Vagina (tissue), 2 donors: ENCODE measurements at regions not wholly inside any gene's neighbourhood (a gene's known extent, or its start where the extent isn't known, plus 50 kb on each side); places are given as distances from the start of the nearest gene placed in this dataset.

Experiments used
- DNase-seq, 2 donors: peaks; one replicate each; pipeline ENCODE4 v3.0.0-alpha.2; 2017; ENCODE audit errors: extremely low spot score in 2 of 2
- H3K27ac ChIP-seq: fragments of 200-600 bp; sonication (generic); one replicate; pipeline ENCODE4 v1.5.1; 2019
- H3K27me3 ChIP-seq: fragments of 200-600 bp; sonication (generic); one replicate; pipeline ENCODE4 v1.5.1; 2019
- H3K36me3 ChIP-seq, 2 donors: fragments of 200-600 bp; sonication (generic); one replicate each; pipeline ENCODE4 v1.5.1; 2017 to 2019
- H3K4me1 ChIP-seq: fragments of 200-600 bp; sonication (generic); one replicate; pipeline ENCODE4 v1.5.1; 2019
- H3K4me3 ChIP-seq, 2 donors: fragments of 200-600 bp; sonication (generic); 1 replicate in 1 of 2; 2 replicates in 1 of 2; pipeline ENCODE4 v1.5.1; 2016 to 2019
- H3K9me3 ChIP-seq: fragments of 200-600 bp; sonication (generic); one replicate; pipeline ENCODE4 v1.5.1; 2019
- POLR2A ChIP-seq, 2 donors: fragments of 450-650 bp; IDR thresholded peaks; one replicate each; pipeline ENCODE4 v1.6.1; 2017; ENCODE audit warnings: antibody characterized with exemption in 2 of 2, mild to moderate bottlenecking in 2 of 2, moderate library complexity in 2 of 2
- POLR2AphosphoS5 ChIP-seq, 2 donors: sonication (generic); formaldehyde crosslinking; IDR thresholded peaks; one replicate each; pipeline ENCODE4 v1.9.0; 2017; ENCODE audit warnings: antibody characterized with exemption in 2 of 2, mild to moderate bottlenecking in 2 of 2, low read depth in 1 of 2; ENCODE audit not compliant: insufficient read depth in 1 of 2
- intact Hi-C: fragments of 100-400 bp; cut with DNase I; formaldehyde crosslinking; loops from one replicate; pipeline ENCODE4 v1.15.1; 2023
- TF ChIP-seq, protein P1 (sequence below), 3 experiments: fragments of 450-650 bp in 2 of 3; fragments of 200-600 bp in 1 of 3; sonication (generic) in 1 of 3; IDR thresholded peaks; one replicate each; pipeline ENCODE4 v1.5.1; 2017 to 2019; ENCODE audit warnings: antibody characterized with exemption in 3 of 3, mild to moderate bottlenecking in 2 of 3, moderate library complexity in 2 of 3

DNA sequence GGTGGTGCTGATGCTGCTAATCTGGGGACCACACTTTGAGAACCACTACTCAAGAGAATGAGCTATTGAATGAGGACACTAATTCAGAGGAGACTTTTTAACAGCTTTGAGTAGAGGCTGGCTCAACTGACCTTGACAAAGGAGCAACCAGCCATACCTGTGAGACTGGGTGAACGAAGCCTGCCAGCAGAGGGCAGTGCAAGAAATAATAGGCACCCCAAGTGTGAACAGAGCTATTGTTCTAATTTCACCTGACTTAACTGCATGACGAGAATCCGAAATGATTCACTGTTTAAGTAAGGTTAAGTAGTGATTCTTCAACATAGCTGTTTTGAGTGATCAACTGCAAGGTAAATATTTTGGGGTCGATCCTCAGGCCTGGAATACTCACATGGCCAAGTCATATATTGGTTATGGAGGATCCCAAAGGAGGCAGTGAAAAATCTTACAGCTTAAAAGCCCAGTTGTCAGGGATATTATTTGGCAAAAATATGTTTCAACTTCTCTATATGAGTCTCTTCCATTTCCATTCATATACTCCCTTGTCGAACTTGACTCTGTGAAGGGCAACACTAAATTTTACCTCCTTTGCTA is 550.5 kb upstream of the MARCKS start:
- Histone ChIP-seq H3K27me3 (no peaks in the 10 kb centered on the region), H3K27ac (no peak overlapping the region), H3K4me1 (no peaks in the 10 kb centered on the region), H3K9me3 (no peaks in the 10 kb centered on the region), H3K4me3 (no peak overlapping the region), H3K36me3 (no peaks in the 10 kb centered on the region)
- no peak for DNase-seq
- intact Hi-C loops: no loop called here
- no peak for TF ChIP-seq POLR2A (IDR thresholded peaks at IDR 0.05)
- TF ChIP-seq, protein P1, sequence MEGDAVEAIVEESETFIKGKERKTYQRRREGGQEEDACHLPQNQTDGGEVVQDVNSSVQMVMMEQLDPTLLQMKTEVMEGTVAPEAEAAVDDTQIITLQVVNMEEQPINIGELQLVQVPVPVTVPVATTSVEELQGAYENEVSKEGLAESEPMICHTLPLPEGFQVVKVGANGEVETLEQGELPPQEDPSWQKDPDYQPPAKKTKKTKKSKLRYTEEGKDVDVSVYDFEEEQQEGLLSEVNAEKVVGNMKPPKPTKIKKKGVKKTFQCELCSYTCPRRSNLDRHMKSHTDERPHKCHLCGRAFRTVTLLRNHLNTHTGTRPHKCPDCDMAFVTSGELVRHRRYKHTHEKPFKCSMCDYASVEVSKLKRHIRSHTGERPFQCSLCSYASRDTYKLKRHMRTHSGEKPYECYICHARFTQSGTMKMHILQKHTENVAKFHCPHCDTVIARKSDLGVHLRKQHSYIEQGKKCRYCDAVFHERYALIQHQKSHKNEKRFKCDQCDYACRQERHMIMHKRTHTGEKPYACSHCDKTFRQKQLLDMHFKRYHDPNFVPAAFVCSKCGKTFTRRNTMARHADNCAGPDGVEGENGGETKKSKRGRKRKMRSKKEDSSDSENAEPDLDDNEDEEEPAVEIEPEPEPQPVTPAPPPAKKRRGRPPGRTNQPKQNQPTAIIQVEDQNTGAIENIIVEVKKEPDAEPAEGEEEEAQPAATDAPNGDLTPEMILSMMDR (IDR thresholded peaks at IDR 0.05): peak; percentile 25 to 59 (median 35)

DNA sequence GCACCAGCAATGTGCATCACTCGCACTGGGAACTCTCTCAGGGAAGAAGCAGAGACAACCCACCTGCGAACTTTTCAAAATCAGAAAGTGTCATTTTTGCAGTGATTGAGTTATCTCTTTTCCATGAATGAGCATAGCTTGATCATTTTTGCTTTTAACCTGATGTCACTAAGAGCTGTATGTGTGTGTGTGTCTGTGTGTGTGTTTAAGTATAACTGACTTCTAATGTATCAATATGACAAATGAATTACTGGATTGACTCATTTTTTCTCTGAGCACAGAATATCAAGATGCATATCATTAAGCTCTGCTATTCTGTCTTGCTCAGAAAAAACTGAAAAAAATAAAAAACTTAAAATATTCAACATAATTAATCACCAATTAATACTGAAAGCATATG is 548.9 kb upstream of the MARCKS start:
- TF ChIP-seq POLR2AphosphoS5 (IDR thresholded peaks at IDR 0.05; ENCODE audit: insufficient read depth in 1 of 2, low read depth in 1 of 2) (no peak), POLR2A (IDR thresholded peaks at IDR 0.05) (no peak)
- TF ChIP-seq, protein P1 (IDR thresholded peaks at IDR 0.05): no peak
- intact Hi-C loops: no loop called here
- H3K27ac ChIP-seq: no peak overlapping the region
- no peaks in the 10 kb centered on the region for H3K9me3 ChIP-seq
- H3K36me3 ChIP-seq: no peaks in the 10 kb centered on the region
- no peak for DNase-seq
- no peak overlapping the region for H3K4me3 ChIP-seq
- no peaks in the 10 kb centered on the region for H3K4me1 ChIP-seq
- H3K27me3 ChIP-seq: no peaks in the 10 kb centered on the region

DNA sequence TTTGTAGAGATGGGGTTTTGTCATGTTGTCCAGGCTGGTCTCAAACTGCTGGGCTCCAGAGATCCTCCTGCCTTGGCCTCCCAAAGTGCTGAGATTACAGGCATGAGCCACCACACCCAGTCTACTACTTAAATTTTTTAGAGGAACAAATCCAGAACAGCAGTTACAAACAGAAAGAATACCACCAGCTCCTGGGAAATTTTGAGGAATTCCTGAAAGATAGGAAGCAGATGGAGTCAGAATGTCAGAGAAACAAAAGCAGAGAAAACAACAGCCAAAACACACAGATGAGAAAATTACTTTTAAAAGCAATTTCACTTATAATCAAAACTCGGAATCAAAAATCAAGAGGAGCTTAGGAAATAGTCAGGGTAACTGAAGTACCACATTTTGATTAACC is 543.3 kb upstream of the MARCKS start:
- Histone ChIP-seq H3K4me3 (no peak overlapping the region), H3K27me3 (no peaks in the 10 kb centered on the region)

DNA sequence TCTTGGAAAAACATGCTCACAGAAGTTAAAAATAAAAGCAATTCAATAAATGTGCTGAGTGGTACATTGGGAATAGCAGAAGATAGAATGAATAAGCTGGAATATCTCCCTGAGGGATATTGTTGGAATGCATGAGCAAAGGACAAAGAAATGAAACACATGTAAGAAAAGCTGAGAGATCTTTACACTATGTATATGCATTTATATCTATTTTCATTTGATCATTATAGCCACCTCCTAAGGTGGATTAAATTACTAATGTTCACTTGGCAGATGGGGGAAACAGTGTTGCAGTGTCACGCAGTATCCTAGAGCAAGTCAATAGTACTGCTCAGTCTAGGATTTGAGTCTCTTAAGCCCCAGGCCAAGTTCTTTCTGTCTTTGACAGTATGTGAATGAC is 542.0 kb upstream of the MARCKS start:
- intact Hi-C loops: no loop called here

More for the DNA sequence above, 543.3 kb upstream of the MARCKS start:
- no peaks in the 10 kb centered on the region for H3K9me3 ChIP-seq
- TF ChIP-seq POLR2AphosphoS5 (IDR thresholded peaks at IDR 0.05; ENCODE audit: insufficient read depth in 1 of 2, low read depth in 1 of 2) (no peak), POLR2A (IDR thresholded peaks at IDR 0.05) (no peak)
- TF ChIP-seq, protein P1 (IDR thresholded peaks at IDR 0.05): no peak
- no peaks in the 10 kb centered on the region for H3K36me3 ChIP-seq
- no peak overlapping the region for H3K27ac ChIP-seq
- DNase-seq: no peak
- H3K4me1 ChIP-seq: no peaks in the 10 kb centered on the region
- intact Hi-C loops: no loop called here

DNA sequence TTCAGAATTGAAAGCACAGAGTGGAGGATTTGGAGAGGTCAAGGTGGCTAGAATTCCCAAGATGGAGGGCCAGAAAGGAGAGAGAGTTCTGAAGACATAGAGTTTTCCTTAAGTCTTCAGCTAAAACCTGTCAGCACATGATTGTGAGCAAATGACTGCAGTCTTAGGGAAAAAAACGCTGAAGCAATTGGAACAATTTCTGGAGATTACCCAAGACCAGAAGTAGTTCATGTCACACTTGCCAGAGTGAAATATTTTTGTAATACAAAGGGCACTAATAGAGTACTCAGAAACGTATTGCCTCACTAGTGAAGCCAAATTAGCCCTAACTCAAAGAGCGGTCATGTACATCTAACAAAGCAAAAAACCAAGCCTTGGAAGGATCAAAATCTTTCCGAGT is 541.3 kb upstream of the MARCKS start:
- intact Hi-C loops: no loop called here
- no peak overlapping the region for H3K27ac ChIP-seq

More for the DNA sequence above, 542.0 kb upstream of the MARCKS start:
- H3K4me3 ChIP-seq: no peak overlapping the region
- no peak for TF ChIP-seq POLR2A (IDR thresholded peaks at IDR 0.05)
- TF ChIP-seq, protein P1 (IDR thresholded peaks at IDR 0.05): no peak
- no peak for TF ChIP-seq POLR2AphosphoS5 (IDR thresholded peaks at IDR 0.05; ENCODE audit: insufficient read depth in 1 of 2, low read depth in 1 of 2)
- H3K27me3 ChIP-seq: no peaks in the 10 kb centered on the region
- no peaks in the 10 kb centered on the region for H3K4me1 ChIP-seq
- no peak for DNase-seq
- H3K27ac ChIP-seq: no peak overlapping the region
- no peaks in the 10 kb centered on the region for H3K9me3 ChIP-seq
- no peaks in the 10 kb centered on the region for H3K36me3 ChIP-seq

More for the DNA sequence above, 541.3 kb upstream of the MARCKS start:
- Histone ChIP-seq H3K27me3 (no peaks in the 10 kb centered on the region), H3K36me3 (no peaks in the 10 kb centered on the region), H3K9me3 (no peaks in the 10 kb centered on the region), H3K4me1 (no peaks in the 10 kb centered on the region), H3K4me3 (no peak overlapping the region)
- DNase-seq: no peak
- TF ChIP-seq, protein P1 (IDR thresholded peaks at IDR 0.05): no peak
- TF ChIP-seq POLR2A (IDR thresholded peaks at IDR 0.05) (no peak), POLR2AphosphoS5 (IDR thresholded peaks at IDR 0.05; ENCODE audit: insufficient read depth in 1 of 2, low read depth in 1 of 2) (peak in 1 of 2 donors; percentile 13)
